AG04450 (cell line): ENCODE measurements at regions not wholly inside any gene's neighbourhood (a gene's known extent, or its start where the extent isn't known, plus 50 kb on each side); places are given as distances from the start of the nearest gene placed in this dataset.
"Not testable (repeated sequence)": the region's sequence is repeated elsewhere in the genome, so short reads cannot be mapped to it uniquely, and the experiment has no call there.

Experiments used
- CTCF ChIA-PET: fragments of 300-600, 350-600 bp; formaldehyde crosslinking; extraction: SDS; loops from one replicate; lab custom pipeline; 2022; ENCODE audit warnings: antibody characterized with exemption, inconsistent platforms; lab: Charles Lee
- POLR2A ChIA-PET: fragments of 350-600 bp; formaldehyde crosslinking; extraction: SDS; loops from one replicate; lab custom pipeline; 2021; ENCODE audit warnings: antibody characterized with exemption, inconsistent platforms; lab: Yijun Ruan, JAX
- DNase-seq: peaks from one replicate; pipeline ENCODE4 v3.0.0-alpha.2; 2011; ENCODE audit warnings: low read depth, low spot score
- H3K27ac ChIP-seq: one replicate; pipeline ENCODE4 v1.5.1; 2012; ENCODE audit warnings: low read depth, low read length, control low read depth
- H3K27me3 ChIP-seq: one replicate; pipeline ENCODE4 v1.6.0; 2012; ENCODE audit warnings: low read length; ENCODE audit not compliant: control insufficient read depth, insufficient read depth
- H3K4me3 ChIP-seq: 2 replicates; pipeline ENCODE4 v1.5.1; 2011; ENCODE audit warnings: mild to moderate bottlenecking, low read depth, low read length, control low read depth
- H3K9me3 ChIP-seq: 2 replicates; pipeline ENCODE4 v1.5.1; 2012; ENCODE audit warnings: low read length; ENCODE audit not compliant: control insufficient read depth, insufficient read depth
- TF ChIP-seq, protein P1 (sequence below): IDR thresholded peaks from 2 replicates; pipeline ENCODE4 v1.5.1; 2011; ENCODE audit warnings: low read depth, low read length, control low read depth, inconsistent platforms

DNA sequence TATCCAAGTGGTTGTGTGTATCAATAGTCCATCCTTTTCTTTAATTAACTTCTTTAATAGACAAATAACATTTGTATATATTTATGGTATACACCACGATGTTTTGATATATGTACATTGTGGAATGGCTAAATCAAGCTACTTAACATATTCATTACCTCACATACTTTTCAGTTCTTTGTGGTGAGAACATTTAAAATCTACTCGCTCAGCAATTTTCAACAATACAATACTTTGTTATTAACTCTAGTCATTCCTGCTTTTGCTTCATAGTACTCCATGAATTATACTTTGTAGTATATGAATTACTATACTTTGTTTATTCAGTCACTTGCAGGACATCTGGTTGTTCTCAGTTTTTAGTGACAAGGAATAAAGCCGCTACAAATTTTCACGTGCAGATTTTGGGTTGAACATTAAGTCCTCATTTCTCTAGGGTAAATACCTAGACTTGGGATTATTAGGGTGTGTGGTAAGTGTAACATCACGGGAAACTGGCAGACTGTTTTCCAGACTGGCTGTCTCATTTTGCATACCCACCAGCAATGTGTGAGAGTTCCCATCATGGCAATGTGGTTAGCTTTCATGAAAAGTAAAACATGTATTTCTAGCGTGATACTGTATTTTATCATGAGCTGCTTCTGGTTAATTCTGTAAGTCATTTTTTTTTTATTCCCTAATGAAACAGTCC is 354.4 kb upstream of the WWC1 start:
- CTCF ChIA-PET, result no interaction called here
- no peak for DNase-seq
- no peaks in the 10 kb centered on the region for H3K27me3 ChIP-seq
- POLR2A ChIA-PET, result no interaction called here
- H3K9me3 ChIP-seq, result no peaks in the 10 kb centered on the region
- TF ChIP-seq, protein P1, sequence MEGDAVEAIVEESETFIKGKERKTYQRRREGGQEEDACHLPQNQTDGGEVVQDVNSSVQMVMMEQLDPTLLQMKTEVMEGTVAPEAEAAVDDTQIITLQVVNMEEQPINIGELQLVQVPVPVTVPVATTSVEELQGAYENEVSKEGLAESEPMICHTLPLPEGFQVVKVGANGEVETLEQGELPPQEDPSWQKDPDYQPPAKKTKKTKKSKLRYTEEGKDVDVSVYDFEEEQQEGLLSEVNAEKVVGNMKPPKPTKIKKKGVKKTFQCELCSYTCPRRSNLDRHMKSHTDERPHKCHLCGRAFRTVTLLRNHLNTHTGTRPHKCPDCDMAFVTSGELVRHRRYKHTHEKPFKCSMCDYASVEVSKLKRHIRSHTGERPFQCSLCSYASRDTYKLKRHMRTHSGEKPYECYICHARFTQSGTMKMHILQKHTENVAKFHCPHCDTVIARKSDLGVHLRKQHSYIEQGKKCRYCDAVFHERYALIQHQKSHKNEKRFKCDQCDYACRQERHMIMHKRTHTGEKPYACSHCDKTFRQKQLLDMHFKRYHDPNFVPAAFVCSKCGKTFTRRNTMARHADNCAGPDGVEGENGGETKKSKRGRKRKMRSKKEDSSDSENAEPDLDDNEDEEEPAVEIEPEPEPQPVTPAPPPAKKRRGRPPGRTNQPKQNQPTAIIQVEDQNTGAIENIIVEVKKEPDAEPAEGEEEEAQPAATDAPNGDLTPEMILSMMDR, result no peak
- no peak overlapping the region for H3K4me3 ChIP-seq
- H3K27ac ChIP-seq, result no peak overlapping the region

DNA sequence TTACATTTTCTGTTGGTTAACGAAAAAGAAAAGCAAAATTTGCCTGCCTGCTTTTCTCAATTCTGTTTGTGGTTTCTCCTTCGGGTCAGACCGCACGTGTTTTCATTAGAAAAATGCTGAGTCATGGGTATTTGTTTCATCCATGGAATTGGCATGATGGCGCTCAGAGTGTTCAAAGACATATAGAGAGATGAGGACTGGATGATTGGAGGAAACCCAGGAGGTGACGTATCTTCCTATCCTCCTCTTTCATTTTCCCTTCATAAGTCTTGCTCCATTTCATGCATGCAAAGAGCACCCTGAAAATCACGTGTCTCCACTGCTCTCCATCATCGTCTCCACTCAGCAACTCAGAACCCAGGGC is 353.8 kb upstream of the WWC1 start:
- Histone ChIP-seq H3K27ac (no peak overlapping the region), H3K27me3 (no peaks in the 10 kb centered on the region), H3K4me3 (no peak overlapping the region), H3K9me3 (no peaks in the 10 kb centered on the region)
- TF ChIP-seq, protein P1, result no peak
- ChIA-PET CTCF (no interaction called here), POLR2A (no interaction called here)
- DNase-seq, result no peak

DNA sequence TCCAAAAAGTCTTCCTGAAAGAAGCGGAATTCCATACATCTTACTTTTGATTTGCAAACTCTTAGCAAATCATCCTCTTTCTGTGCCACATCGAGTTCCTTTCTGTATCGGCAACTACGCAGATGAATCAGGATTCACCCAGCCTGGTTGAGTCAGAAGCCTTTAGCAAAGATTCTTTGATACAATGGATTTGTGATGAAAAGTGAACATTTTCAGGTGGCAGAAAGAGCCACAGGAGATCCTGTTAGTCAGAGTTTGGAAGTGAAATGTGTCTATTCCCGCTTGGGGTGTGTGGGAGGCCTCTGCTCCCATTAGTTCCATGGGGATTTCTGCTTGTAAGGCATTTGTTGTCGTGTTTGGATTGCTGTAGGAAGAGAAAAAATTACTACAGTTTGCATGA is 351.8 kb upstream of the WWC1 start:
- POLR2A ChIA-PET, result no interaction called here
- no peaks in the 10 kb centered on the region for H3K27me3 ChIP-seq
- no peak overlapping the region for H3K27ac ChIP-seq
- no peak for DNase-seq
- H3K4me3 ChIP-seq, result no peak overlapping the region
- CTCF ChIA-PET, result interaction anchor here (0.9 kb wide), 1 partner anchor 218 kb away, joined by 3 read pairs; no protein-coding TSS in a partner anchor
- H3K9me3 ChIP-seq, result no peaks in the 10 kb centered on the region
- TF ChIP-seq, protein P1, result no peak

DNA sequence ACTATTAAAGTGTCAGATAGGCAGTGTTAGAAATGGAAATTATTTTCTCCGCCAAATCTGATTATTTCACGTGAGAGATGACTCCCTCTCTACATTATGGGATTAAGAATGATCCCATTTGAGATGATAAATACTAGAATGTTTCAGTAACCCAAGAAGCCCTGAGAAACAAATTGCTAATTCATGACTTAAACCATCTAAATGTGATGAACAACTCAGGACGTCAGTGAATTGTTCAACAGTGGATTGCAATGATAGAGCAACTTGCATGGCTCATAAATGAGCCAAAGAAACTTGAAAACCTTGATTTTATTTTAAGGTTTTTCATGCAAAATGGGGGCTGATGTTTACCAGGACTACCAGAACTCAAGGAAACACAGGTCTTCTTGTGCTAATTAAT is 350.5 kb upstream of the WWC1 start:
- Histone ChIP-seq H3K9me3 (no peaks in the 10 kb centered on the region), H3K4me3 (no peak overlapping the region), H3K27ac (no peak overlapping the region), H3K27me3 (no peaks in the 10 kb centered on the region)
- CTCF ChIA-PET, result no interaction called here
- no peak for DNase-seq
- TF ChIP-seq, protein P1, result no peak
- POLR2A ChIA-PET, result no interaction called here

DNA sequence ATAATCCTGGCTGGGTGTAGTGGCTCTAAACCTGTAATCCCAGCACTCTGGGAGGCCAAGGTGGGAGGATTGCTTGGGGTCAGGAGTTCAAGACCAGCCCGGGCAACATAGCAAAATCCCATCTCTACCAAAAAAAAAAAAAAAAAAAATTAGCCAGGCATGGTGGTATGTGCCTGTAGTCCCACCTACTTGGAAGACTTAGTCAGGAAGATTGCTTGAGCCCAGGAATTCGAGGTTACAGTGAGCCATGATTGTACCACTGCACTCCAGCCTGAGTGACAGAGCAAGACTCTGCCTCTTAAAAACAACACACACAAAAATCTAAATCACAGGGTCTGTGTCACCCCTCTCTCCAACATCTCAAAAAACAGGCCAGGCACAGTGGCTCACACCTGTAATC is 349.9 kb upstream of the WWC1 start:
- H3K27ac ChIP-seq, result not testable (repeated sequence)

More for the DNA sequence above, 349.9 kb upstream of the WWC1 start:
- DNase-seq, H3K4me3 ChIP-seq, H3K27me3 ChIP-seq, CTCF ChIA-PET, POLR2A ChIA-PET, H3K9me3 ChIP-seq: not testable (repeated sequence)
